ENCODE measurements at regions not wholly inside any gene's neighbourhood (a gene's known extent, or its start where the extent isn't known, plus 50 kb on each side); places are given as distances from the start of the nearest gene placed in this dataset.

DNA sequence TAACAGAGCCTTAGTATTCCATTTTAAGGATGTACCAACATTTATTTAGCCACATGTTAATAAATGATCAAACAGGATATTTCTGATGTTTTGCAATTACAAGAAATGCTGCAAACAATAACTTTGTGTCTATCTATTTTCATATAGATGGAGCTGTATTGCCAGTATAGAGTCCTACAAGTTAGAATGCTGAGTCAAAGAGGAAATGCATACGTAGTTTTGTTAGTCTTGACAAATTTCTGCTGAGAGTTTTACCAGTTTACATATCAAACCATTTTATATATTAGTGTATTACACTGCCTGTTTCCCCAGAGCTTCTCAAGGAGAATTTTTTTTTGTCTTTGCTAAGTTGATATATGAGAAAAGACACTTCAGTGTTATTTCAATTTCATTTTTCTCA lies 541.7 kb downstream of the SLC16A7 start:
- Histone ChIP-seq H3K9me2 (ENCODE audit: insufficient read depth) (no peaks in the 10 kb centered on the region), H3F3A (ENCODE audit: insufficient read depth, low read depth) (no peaks in the 10 kb centered on the region), H3K36me3 (ENCODE audit: low read depth) (no peaks in the 10 kb centered on the region), H3K4me3 (no peak overlapping the region), H3K4me1 (replicated peaks; ENCODE audit: insufficient read depth) (no peaks in the 10 kb centered on the region), H3K79me2 (ENCODE audit: low read depth) (no peaks in the 10 kb centered on the region), H3K4me2 (no peak overlapping the region), H3K27ac (no peak overlapping the region), H3K9me3 (ENCODE audit: insufficient read depth, low read depth) (no peaks in the 10 kb centered on the region), H3K27me3 (ENCODE audit: insufficient read depth, low read depth) (no peaks in the 10 kb centered on the region), H4K20me1 (ENCODE audit: insufficient read depth) (no peaks in the 10 kb centered on the region), H2AFZ (no peak overlapping the region)
- intact Hi-C loops (cut with micrococcal nuclease; ENCODE audit: unreplicated experiment): no loop called here
- no TSS peak for BruUV-seq (replicated peaks)
- TF ChIP-seq, protein P1, sequence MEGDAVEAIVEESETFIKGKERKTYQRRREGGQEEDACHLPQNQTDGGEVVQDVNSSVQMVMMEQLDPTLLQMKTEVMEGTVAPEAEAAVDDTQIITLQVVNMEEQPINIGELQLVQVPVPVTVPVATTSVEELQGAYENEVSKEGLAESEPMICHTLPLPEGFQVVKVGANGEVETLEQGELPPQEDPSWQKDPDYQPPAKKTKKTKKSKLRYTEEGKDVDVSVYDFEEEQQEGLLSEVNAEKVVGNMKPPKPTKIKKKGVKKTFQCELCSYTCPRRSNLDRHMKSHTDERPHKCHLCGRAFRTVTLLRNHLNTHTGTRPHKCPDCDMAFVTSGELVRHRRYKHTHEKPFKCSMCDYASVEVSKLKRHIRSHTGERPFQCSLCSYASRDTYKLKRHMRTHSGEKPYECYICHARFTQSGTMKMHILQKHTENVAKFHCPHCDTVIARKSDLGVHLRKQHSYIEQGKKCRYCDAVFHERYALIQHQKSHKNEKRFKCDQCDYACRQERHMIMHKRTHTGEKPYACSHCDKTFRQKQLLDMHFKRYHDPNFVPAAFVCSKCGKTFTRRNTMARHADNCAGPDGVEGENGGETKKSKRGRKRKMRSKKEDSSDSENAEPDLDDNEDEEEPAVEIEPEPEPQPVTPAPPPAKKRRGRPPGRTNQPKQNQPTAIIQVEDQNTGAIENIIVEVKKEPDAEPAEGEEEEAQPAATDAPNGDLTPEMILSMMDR (conservative IDR thresholded peaks at IDR 0.05): no peak
- TF ChIP-seq EZH2 (IDR thresholded peaks at IDR 0.05; ENCODE audit: low read depth): no peak
- POLR2A ChIA-PET (ENCODE audit: unreplicated experiment): no interaction called here
- CTCF ChIA-PET: no interaction called here
- DNase-seq: no peak

DNA sequence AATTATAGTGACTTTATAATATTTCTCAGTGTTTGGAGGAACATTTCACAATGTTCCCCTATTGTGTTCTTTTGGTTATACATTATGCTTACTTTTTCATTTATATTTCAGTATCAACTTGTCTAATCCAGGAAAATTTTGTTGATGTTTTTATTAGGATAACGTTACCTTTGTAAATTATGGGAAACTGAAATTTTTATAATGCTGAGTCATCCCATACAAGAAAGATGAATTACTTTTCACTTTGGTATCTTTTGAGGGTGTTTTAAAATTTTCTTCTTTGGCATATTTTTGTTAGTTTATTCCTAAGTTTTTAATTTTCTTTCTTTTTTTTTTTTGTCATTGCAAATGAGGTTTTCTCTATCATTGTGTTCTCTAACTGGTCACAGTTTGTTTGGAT lies 542.7 kb downstream of the SLC16A7 start:
- Histone ChIP-seq H3K27ac (no peak overlapping the region), H3F3A (ENCODE audit: insufficient read depth, low read depth) (no peaks in the 10 kb centered on the region), H4K20me1 (ENCODE audit: insufficient read depth) (no peaks in the 10 kb centered on the region), H3K27me3 (ENCODE audit: insufficient read depth, low read depth) (no peaks in the 10 kb centered on the region), H3K79me2 (ENCODE audit: low read depth) (no peaks in the 10 kb centered on the region), H3K36me3 (ENCODE audit: low read depth) (no peaks in the 10 kb centered on the region), H2AFZ (no peak overlapping the region), H3K4me3 (no peak overlapping the region), H3K9me2 (ENCODE audit: insufficient read depth) (no peaks in the 10 kb centered on the region), H3K4me2 (no peak overlapping the region), H3K9me3 (ENCODE audit: insufficient read depth, low read depth) (no peaks in the 10 kb centered on the region), H3K4me1 (replicated peaks; ENCODE audit: insufficient read depth) (no peaks in the 10 kb centered on the region)
- ChIA-PET POLR2A (ENCODE audit: unreplicated experiment) (no interaction called here), CTCF (no interaction called here)
- DNase-seq: no peak
- intact Hi-C loops (cut with micrococcal nuclease; ENCODE audit: unreplicated experiment): no loop called here
- no TSS peak for BruUV-seq (replicated peaks)
- no peak for TF ChIP-seq EZH2 (IDR thresholded peaks at IDR 0.05; ENCODE audit: low read depth)
- TF ChIP-seq, protein P1 (conservative IDR thresholded peaks at IDR 0.05): no peak

DNA sequence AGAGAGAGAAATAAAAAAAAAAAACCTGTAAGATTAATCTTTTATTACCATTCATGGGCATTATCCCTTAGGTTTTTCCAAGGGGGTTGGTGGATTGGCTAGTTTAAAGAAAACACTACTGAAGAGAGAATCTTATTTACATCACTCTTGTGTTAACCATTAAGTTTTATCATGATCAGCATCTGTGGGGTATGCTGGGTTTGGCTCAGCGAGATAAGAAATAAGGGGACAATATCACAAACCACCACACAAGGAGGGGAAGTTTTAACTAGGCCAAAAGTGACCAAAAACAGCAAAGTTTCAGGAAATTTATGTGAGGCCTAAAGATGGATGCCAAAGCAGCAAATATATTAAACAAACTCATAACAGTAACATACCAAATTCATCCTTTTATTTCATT lies 548.6 kb downstream of the SLC16A7 start:
- POLR2A ChIA-PET (ENCODE audit: unreplicated experiment): no interaction called here

More for the DNA sequence above, 548.6 kb downstream of the SLC16A7 start:
- no peaks in the 10 kb centered on the region for H3K36me3 ChIP-seq (ENCODE audit: low read depth)
- H3K27me3 ChIP-seq (ENCODE audit: insufficient read depth, low read depth): no peaks in the 10 kb centered on the region
- H3K27ac ChIP-seq: no peak overlapping the region
- CTCF ChIA-PET: no interaction called here
- TF ChIP-seq, protein P1 (conservative IDR thresholded peaks at IDR 0.05): no peak
- no peak for TF ChIP-seq EZH2 (IDR thresholded peaks at IDR 0.05; ENCODE audit: low read depth)
- BruUV-seq (replicated peaks): no TSS peak
- intact Hi-C loops (cut with micrococcal nuclease; ENCODE audit: unreplicated experiment): no loop called here
- no peaks in the 10 kb centered on the region for H3K4me1 ChIP-seq (replicated peaks; ENCODE audit: insufficient read depth)
- no peaks in the 10 kb centered on the region for H3K79me2 ChIP-seq (ENCODE audit: low read depth)
- DNase-seq: no peak
- no peaks in the 10 kb centered on the region for H4K20me1 ChIP-seq (ENCODE audit: insufficient read depth)
- no peak overlapping the region for H3K4me2 ChIP-seq
- no peaks in the 10 kb centered on the region for H3F3A ChIP-seq (ENCODE audit: insufficient read depth, low read depth)
- H3K9me3 ChIP-seq (ENCODE audit: insufficient read depth, low read depth): no peaks in the 10 kb centered on the region
- no peak overlapping the region for H2AFZ ChIP-seq
- H3K4me3 ChIP-seq: no peak overlapping the region
- H3K9me2 ChIP-seq (ENCODE audit: insufficient read depth): no peaks in the 10 kb centered on the region
